Transverse colon (tissue), 4 donors: ENCODE measurements at regions not wholly inside any gene's neighbourhood (a gene's known extent, or its start where the extent isn't known, plus 50 kb on each side); places are given as distances from the start of the nearest gene placed in this dataset.

Source experiments
- EP300 ChIP-seq: sonication (generic); formaldehyde crosslinking; IDR thresholded peaks from one replicate; pipeline ENCODE4 v1.6.1; 2017; ENCODE audit warnings: antibody characterized with exemption, low read depth
- POLR2AphosphoS5 ChIP-seq, 3 donors: sonication (generic); formaldehyde crosslinking; IDR thresholded peaks; one replicate each; pipeline ENCODE4 v1.6.1; 2016; ENCODE audit warnings: antibody characterized with exemption in 3 of 3
- TF ChIP-seq, protein P1 (sequence below), 5 experiments: fragments of 200-600 bp in 3 of 5; fragments of 450-650 bp in 2 of 5; sonication (generic) in 3 of 5; IDR thresholded peaks; 1 replicate in 2 of 5; 2 replicates in 3 of 5; pipeline ENCODE4 v1.5.1; 2016 to 2017; ENCODE audit warnings: antibody characterized with exemption in 5 of 5, inconsistent platforms in 3 of 5, mild to moderate bottlenecking in 2 of 5, moderate library complexity in 1 of 5

- TF ChIP-seq, protein P1, sequence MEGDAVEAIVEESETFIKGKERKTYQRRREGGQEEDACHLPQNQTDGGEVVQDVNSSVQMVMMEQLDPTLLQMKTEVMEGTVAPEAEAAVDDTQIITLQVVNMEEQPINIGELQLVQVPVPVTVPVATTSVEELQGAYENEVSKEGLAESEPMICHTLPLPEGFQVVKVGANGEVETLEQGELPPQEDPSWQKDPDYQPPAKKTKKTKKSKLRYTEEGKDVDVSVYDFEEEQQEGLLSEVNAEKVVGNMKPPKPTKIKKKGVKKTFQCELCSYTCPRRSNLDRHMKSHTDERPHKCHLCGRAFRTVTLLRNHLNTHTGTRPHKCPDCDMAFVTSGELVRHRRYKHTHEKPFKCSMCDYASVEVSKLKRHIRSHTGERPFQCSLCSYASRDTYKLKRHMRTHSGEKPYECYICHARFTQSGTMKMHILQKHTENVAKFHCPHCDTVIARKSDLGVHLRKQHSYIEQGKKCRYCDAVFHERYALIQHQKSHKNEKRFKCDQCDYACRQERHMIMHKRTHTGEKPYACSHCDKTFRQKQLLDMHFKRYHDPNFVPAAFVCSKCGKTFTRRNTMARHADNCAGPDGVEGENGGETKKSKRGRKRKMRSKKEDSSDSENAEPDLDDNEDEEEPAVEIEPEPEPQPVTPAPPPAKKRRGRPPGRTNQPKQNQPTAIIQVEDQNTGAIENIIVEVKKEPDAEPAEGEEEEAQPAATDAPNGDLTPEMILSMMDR (IDR thresholded peaks at IDR 0.05), result no peak
- no peak for TF ChIP-seq POLR2AphosphoS5 (IDR thresholded peaks at IDR 0.05)
- TF ChIP-seq EP300, result no peak
These were observed 606.8 kb downstream of the EPHA3 start for GRCh38 chr3:89714237-89714636.
